Lower leg skin (tissue), 3 donors: ENCODE measurements at regions not wholly inside any gene's neighbourhood (a gene's known extent, or its start where the extent isn't known, plus 50 kb on each side); places are given as distances from the start of the nearest gene placed in this dataset.

Experiments
- POLR2A ChIP-seq, 2 donors: fragments of 450-650 bp; IDR thresholded peaks; one replicate each; pipeline ENCODE4 v1.6.1; 2016 to 2017; ENCODE audit warnings: antibody characterized with exemption in 2 of 2, mild to moderate bottlenecking in 1 of 2, moderate library complexity in 1 of 2
- TF ChIP-seq, protein P1 (sequence below), 3 donors: fragments of 450-650 bp; IDR thresholded peaks; one replicate each; pipeline ENCODE4 v1.5.1; 2016; ENCODE audit warnings: antibody characterized with exemption in 3 of 3, mild to moderate bottlenecking in 3 of 3, moderate library complexity in 2 of 3

DNA sequence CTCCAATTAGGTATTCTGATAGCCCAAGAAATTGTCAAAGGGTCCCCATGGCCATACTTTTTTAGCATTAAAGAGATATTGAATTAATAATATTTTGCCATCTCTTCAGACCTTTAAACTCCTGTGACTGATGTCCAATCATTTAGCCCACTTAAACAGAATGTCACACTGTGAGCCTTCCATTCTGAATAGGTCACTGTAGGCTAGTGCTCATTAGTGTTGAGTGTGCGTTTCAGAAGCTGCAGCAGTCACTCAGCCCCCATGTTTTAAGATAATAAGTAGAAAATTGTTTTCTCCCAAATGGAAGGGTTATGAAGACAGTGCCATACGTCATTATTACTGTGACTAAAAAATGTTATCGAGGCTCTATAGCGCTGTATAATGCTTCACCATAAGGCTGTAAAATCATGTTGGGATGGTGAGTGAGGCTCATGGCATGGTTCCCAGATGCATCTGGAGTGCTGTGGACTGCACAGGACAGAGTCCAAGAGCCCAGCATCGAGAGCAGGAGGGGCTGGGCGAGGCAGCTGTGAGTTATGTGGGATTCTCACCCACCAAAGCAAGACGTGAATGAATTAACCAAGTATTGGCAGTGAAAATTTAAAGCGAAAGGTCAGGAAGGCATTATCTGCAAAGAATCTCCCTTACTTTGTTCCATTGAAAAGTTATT, 2112.9 kb upstream of the WWC1 start:
- TF ChIP-seq, protein P1, sequence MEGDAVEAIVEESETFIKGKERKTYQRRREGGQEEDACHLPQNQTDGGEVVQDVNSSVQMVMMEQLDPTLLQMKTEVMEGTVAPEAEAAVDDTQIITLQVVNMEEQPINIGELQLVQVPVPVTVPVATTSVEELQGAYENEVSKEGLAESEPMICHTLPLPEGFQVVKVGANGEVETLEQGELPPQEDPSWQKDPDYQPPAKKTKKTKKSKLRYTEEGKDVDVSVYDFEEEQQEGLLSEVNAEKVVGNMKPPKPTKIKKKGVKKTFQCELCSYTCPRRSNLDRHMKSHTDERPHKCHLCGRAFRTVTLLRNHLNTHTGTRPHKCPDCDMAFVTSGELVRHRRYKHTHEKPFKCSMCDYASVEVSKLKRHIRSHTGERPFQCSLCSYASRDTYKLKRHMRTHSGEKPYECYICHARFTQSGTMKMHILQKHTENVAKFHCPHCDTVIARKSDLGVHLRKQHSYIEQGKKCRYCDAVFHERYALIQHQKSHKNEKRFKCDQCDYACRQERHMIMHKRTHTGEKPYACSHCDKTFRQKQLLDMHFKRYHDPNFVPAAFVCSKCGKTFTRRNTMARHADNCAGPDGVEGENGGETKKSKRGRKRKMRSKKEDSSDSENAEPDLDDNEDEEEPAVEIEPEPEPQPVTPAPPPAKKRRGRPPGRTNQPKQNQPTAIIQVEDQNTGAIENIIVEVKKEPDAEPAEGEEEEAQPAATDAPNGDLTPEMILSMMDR (IDR thresholded peaks at IDR 0.05), result no peak
- no peak for TF ChIP-seq POLR2A (IDR thresholded peaks at IDR 0.05)
